Stimulated activated CD8-positive, alpha-beta memory T cell treated with anti-CD3 and anti-CD28 coated beads, Interleukin-12 subunit alpha, Interleukin-12 subunit beta, amount 100 ng/mL, for 24 hours (primary cell): ENCODE measurements at regions not wholly inside any gene's neighbourhood (a gene's known extent, or its start where the extent isn't known, plus 50 kb on each side); places are given as distances from the start of the nearest gene placed in this dataset.
"Not testable (repeated sequence)": the region's sequence is repeated elsewhere in the genome, so short reads cannot be mapped to it uniquely, and the experiment has no call there.

Experiments used
- DNase-seq: peaks from one replicate; pipeline ENCODE4 v3.0.0-alpha.2; 2020; ENCODE audit errors: extremely low read depth

DNA sequence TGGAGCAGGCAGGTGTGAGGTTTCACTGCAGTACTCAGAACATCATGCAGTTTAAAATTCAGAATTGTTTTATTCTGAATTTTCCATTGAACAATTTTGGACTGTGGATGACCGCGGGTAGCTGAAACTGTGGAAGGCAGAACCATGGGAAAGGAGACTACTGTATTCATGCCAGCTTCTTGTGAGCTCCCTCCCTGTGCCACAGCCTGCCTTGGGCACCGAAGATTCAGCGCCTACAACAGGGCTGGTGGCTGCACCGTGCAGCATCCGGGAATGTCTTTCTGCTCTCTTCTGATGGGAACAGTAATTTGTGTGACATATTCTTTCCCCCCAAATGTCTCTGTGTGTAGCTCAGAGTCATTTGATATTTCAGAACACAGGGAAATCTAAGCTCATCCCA is 118.5 kb upstream of the NKX1-1 start:
- DNase-seq = no peak

DNA sequence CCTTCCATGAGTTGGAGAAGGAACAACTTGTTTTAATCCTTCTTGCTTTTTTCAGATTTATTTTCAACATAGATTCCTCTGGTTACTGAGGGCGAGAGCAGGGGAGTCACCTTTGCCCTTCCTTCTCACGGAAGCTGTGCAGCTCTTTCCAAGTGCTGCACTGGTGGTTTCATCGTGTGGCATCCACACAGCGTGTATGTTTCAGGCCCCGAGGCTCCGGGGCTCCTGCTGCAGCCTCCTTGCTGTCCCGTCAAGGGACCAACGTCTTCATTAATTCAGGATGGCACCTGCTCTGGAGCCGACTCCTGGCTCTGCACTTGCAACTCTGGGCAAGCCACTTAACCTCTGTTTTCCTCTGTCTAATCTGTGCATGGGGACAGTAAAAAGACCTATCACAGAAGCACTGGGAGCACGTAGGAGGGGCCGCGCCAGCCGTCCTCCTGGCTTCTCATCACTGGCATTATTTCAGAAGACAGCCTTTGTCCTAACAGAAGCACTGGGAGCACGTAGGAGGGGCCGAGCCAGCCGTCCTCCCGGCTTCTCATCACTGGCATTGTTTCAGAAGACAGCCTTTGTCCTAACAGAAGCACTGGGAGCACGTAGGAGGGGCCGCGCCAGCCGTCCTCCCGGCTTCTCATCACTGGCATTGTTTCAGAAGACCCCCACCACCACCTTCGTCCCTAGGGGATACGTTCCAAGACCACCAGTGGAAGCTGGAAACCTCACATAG is 117.8 kb upstream of the NKX1-1 start:
- no peak for DNase-seq

- no peak for DNase-seq
Observed at GRCh38 chr4:1523506-1523905, 117.3 kb upstream of the NKX1-1 start.

DNA sequence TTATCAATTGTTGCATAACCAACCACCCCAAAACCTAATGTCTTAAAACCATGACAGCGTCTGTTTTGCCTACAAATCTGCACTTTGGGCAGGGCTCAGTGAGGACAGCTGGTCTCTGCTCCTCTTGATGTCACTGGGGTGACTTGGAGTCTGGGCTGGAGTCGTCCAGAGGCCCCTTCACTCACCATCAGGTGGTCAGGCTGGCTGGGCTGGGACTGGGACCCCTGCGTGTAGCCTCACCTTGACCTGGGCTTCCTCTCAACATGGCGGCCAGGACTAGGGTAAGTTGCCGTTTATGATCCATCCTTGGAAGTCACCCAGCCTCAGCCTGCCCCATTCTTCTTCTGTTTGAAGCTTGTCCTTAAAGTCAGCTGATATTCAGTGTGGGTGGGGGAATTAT is 116.8 kb upstream of the NKX1-1 start:
- no peak for DNase-seq

DNA sequence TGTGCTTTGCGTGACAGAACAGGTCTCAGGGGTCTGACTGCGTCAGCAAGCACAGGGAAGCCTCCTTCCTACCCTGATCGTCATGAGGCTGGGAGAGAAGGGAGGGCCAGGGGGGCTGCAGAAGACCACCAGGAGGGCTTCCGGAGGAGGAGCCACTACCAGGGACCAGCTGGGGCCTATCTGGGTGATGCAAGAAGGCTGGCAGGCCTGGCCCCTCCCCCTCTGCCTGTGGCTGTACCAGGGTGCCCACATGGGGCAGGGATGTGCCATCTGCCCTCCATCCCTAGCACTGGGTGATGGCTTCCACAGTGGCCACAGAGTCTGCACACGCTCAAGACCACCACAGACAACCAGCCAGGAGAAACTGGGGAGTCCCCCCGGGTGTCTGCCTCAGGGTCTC is 116.4 kb upstream of the NKX1-1 start:
- DNase-seq = no peak

DNA sequence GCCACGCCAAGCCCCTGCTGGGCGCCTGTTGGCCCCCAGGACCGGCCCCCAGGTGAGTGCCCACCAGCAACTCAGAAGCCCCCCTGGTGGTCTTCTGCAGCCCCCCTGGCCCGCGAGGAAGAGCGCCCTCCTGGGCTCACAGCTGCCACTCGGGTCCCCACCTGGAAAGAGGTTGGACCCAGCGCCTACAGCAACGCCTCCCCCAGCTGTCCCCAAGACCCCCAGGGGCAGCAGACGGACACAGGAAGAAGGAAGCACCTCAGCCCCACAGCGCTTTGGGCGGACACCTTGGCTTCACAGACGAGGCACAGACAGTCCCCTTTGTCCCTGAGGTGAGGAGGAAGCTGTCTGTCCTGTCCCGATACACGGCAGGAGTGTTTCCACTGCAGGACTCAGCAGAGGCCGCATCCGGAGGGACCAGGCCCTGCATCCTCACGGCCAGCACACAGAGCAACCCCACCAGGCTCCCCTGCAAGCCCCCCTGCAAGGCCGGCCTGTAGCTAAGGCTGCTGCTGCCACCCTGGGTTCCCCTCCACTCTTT is 115.6 kb upstream of the NKX1-1 start:
- DNase-seq = no peak

- DNase-seq = not testable (repeated sequence)
Observed at GRCh38 chr4:1520795-1521576, 114.7 kb upstream of the NKX1-1 start.

DNA sequence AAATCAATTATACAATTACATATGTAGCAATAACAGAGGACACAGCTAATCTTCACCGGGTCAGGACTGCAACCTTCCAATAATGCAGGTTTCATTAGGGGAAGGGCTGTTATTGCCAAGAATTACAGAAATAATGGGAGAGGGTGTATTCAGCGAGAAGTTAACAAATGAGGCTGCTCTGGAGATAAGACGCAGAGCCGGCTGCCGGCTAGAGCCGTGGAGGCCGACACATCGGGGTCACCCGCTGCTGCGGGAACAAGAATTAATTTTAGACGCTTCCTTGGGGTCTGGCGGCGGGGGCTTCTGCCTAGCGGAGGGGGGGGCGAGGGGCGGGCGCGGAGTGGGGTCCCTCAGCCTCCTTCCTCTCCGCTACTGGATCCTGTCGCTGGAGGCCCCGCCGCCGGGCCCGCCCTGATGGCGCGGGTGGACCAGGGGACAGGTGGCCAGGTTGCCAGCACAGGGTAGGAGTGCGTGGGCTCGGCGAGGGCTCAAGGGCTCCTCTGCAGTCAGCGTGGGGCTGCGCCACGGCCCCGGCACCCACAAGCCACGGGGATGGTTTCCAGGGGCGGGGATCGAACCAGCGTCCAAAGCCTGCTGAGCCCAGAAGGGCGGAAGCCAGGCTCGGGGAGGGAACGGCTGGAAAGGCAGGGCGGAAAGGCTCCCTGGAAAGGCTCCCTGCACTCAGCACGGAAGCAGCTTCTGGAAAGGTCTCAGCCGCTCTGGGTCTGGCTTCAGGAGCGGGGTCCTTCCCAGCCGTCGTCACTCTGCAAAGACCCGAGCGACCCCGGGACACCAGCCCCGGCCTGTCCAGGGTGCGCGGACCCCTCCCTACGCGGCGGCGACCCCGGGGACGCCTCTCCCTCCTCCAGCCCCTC is 113.8 kb upstream of the NKX1-1 start:
- no peak for DNase-seq

DNA sequence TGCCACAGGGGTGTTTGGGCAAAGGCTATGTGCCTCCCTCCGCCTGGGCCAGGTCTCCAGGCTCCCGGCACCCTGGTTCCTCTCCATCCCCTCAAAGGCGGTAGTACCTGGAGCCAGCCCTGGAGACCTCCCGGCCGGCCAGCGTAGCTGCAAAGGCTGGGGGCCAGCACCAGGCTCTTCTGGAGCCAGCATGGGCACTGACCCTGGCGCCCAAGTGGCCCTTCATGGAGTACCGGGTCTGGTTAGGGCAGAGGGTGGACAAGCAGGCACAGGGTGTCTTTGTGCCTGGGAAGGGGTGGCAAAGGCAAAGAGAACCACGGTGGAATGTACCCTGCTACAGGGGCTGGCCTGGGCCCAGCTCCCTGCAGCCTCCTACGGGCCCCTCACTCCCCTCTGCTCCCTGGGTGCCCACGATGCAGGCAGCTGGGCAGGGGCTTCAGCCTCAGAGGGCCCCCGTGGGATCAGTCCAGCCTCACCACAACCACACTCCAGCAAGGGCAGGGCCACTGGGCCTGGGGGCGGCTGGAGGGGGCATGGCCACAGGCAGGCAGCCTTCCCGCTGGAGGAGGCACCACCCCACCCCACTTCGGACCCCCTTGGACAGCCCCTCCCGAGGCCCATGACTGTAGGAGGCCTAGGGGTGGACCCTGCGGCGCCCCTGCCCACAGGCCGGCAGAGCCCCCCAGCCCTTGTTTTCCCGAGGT is 112.9 kb upstream of the NKX1-1 start:
- DNase-seq = no peak

DNA sequence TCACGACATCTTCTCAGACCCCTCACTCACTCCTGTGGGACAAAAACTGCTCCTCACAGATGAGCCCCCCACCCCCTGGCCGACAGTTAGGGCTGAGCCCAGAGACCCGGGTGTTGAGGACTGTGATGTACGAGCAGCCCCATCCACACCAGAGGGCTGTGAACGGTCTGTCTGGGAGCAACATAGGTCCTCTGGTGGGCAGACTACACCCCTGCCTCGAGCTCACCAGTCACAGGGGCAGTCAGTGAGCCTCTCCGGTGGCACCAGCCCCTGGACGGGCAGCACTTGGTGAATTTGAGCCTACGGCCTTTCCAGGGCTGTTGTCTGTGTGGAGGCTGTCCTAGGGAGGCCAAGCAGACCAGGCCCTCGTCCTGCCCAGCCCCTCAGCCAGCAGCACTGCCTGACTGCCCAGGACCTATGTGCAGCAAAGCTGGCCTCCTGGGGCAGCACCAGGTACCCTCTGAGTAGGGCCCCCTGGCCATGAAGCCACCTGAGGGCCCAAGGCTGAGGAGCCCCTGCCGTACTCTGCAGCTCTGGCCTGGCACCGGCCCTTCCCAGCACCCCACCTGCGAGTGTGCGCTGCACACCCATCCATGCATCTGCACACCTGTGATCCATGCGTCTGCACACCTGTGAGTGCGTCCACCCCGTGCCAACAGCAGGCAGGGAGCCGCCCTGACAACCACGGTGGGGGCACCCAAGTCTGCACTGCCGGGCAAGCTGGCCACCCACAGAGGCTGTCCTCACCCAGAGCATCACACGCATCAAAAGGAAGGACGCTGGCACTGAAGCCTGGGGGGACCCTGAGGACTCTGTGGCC is 111.6 kb upstream of the NKX1-1 start:
- no peak for DNase-seq

GRCh38 chr4:1516881-1517480 is 110.7 kb upstream of the NKX1-1 start:
- DNase-seq = no peak

DNA sequence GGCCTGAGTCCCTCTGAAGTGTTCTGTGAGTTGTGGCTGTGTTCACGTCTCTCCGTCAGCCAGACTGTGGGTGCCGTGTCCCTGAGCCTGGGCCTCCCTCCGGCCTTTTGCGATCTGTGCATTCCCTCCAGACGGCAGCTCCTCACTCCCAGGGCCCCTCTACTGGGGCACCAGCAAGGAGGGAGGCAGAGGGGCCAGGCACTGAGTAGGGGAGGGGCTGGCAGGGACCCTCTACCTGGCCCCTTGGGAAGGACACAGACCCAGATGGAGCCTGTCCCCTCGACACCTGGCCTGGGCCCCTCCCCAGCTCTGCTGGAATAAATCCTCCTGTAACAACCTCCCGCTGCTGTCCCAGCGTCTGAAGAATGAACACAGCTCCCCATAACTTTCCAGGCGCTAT is 110.0 kb upstream of the NKX1-1 start:
- no peak for DNase-seq

DNA sequence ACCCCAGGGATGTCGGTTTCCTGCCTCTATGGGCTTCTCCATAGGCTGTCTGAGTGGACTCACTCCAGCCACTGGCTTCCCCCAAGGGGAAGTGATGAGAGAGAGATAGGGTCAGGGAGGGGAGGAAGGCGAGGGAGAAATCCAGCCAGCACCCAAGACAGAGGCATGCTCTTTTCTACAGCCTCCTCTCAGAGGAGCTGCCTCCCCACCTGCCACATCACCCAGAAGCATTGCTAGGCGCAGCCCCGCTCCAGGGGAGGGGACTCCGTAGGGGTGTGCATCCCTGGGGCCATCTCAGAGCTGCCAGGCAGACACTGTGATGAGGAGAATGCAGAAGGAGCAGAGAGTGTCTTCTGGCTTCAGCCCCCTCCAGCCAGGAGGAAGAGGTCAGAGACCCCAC is 109.5 kb upstream of the NKX1-1 start:
- DNase-seq = no peak

- no peak for DNase-seq
Observed at GRCh38 chr4:1515156-1515555, 108.9 kb upstream of the NKX1-1 start.

DNA sequence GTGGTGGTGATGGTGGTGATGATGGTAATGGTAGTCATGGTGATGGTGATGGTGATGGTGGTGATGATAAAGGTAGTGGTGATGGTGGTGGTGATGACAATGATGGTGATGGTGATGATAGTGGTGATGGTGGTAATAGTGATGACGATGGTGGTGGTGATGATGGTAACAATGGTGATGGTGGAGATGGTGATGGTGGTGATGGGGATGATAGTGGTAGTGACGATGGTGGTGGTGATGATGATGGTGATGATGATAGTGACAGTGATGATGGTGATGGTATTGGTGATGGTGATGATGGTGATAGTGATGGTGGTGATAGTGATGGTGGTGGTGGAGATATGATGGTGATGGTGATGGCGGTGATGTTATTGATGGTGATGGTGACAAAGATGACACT is 108.4 kb upstream of the NKX1-1 start:
- DNase-seq = no peak

- DNase-seq = no peak
Observed at GRCh38 chr4:1513936-1514483, 107.8 kb upstream of the NKX1-1 start.

- peak; percentile 22 for DNase-seq
Observed at GRCh38 chr4:1512738-1513660, 106.8 kb upstream of the NKX1-1 start.

DNA sequence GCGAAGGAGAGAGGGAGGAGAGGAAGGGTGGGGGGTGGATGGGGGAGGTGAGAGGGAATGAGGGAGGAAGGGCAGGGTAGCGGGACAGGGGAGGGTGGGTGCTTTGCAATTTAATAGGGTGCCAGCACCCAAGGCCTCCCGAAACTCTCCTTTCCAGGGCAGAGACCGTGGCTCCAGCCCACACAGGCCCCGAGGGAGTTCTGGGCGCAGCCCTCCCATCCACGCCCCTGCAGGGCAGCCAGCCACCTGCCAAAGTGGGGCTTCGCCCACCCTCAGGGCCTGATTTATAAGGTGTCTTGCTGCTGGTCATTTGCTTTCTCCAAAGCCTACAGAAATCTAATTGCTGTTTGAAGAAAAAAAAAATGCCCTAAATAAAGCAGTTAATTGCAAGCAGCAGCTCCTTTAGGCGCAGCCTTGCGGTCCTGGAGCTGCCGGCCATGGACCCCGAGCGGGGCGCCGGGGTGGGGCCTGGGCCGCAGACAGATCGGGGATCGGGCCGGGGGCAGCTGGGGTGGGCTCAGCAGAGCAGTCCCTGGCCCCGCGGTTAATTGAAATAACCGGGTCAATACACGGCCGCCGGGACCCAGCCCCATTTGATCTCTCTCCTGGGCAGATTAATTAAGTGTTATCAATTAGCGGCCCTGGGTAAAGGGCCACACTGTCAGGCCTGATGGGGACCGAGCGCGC is 106.0 kb upstream of the NKX1-1 start:
- no peak for DNase-seq
